ENCODE measurements at regions not wholly inside any gene's neighbourhood (a gene's known extent, or its start where the extent isn't known, plus 50 kb on each side); places are given as distances from the start of the nearest gene placed in this dataset.

- no peak for DNase-seq (ENCODE audit: insufficient read length, low spot score, missing footprints)
- H4K20me1 ChIP-seq (ENCODE audit: insufficient read depth, low read length), result no peaks in the 10 kb centered on the region
Measured at GRCh38 chr19:31676271-31677004, 327.2 kb upstream of the TSHZ3 start.

GRCh38 chr19:31678421-31678820, 329.2 kb upstream of the TSHZ3 start:
- H3K79me2 ChIP-seq (ENCODE audit: insufficient read depth, low read length), result no peaks in the 10 kb centered on the region
- no peaks in the 10 kb centered on the region for H3K36me3 ChIP-seq (ENCODE audit: insufficient read depth, low read length)
- no peak overlapping the region for H3K27ac ChIP-seq (ENCODE audit: low read depth, low read length)
- no peak overlapping the region for H3K4me3 ChIP-seq (ENCODE audit: insufficient read depth, low read length)
- H3K9me3 ChIP-seq (ENCODE audit: low read depth, low read length), result peaks cover 2% of the 10 kb centered on the region
- TF ChIP-seq CTCF (IDR thresholded peaks at IDR 0.05; ENCODE audit: extremely low read depth, low read depth, low read length), result no peak
- H3K4me1 ChIP-seq (ENCODE audit: insufficient read depth, low read length), result peaks cover 10% of the 10 kb centered on the region
- no peaks in the 10 kb centered on the region for H4K20me1 ChIP-seq (ENCODE audit: insufficient read depth, low read length)
- no peak overlapping the region for H3K4me2 ChIP-seq (ENCODE audit: insufficient read depth, low read length)
- H2AFZ ChIP-seq (ENCODE audit: low read length), result no peak overlapping the region
- no peak for DNase-seq (ENCODE audit: insufficient read length, low spot score, missing footprints)
- H3K27me3 ChIP-seq (ENCODE audit: insufficient read depth, low read length), result no peaks in the 10 kb centered on the region

More at GRCh38 chr19:31676271-31677004, 327.2 kb upstream of the TSHZ3 start:
- Histone ChIP-seq H3K27me3 (ENCODE audit: insufficient read depth, low read length) (no peaks in the 10 kb centered on the region), H2AFZ (ENCODE audit: low read length) (no peak overlapping the region), H3K4me1 (ENCODE audit: insufficient read depth, low read length) (peaks cover 10% of the 10 kb centered on the region), H3K36me3 (ENCODE audit: insufficient read depth, low read length) (no peaks in the 10 kb centered on the region), H3K79me2 (ENCODE audit: insufficient read depth, low read length) (no peaks in the 10 kb centered on the region), H3K27ac (ENCODE audit: low read depth, low read length) (no peak overlapping the region), H3K9me3 (ENCODE audit: low read depth, low read length) (no peaks in the 10 kb centered on the region), H3K4me2 (ENCODE audit: insufficient read depth, low read length) (no peak overlapping the region), H3K4me3 (ENCODE audit: insufficient read depth, low read length) (no peak overlapping the region)
- no peak for TF ChIP-seq CTCF (IDR thresholded peaks at IDR 0.05; ENCODE audit: extremely low read depth, low read depth, low read length)

- Histone ChIP-seq H3K9me3 (ENCODE audit: low read depth, low read length) (peaks cover 2% of the 10 kb centered on the region), H3K27me3 (ENCODE audit: insufficient read depth, low read length) (no peaks in the 10 kb centered on the region), H3K36me3 (ENCODE audit: insufficient read depth, low read length) (no peaks in the 10 kb centered on the region), H3K79me2 (ENCODE audit: insufficient read depth, low read length) (no peaks in the 10 kb centered on the region), H4K20me1 (ENCODE audit: insufficient read depth, low read length) (no peaks in the 10 kb centered on the region), H2AFZ (ENCODE audit: low read length) (no peak overlapping the region), H3K4me3 (ENCODE audit: insufficient read depth, low read length) (no peak overlapping the region), H3K4me1 (ENCODE audit: insufficient read depth, low read length) (no peaks in the 10 kb centered on the region), H3K4me2 (ENCODE audit: insufficient read depth, low read length) (no peak overlapping the region), H3K27ac (ENCODE audit: low read depth, low read length) (no peak overlapping the region)
- no peak for DNase-seq (ENCODE audit: insufficient read length, low spot score, missing footprints)
- no peak for TF ChIP-seq CTCF (IDR thresholded peaks at IDR 0.05; ENCODE audit: extremely low read depth, low read depth, low read length)
Measured at GRCh38 chr19:31681121-31681520, 331.9 kb upstream of the TSHZ3 start.

- DNase-seq (ENCODE audit: insufficient read length, low spot score, missing footprints), result no peak
- H3K9me3 ChIP-seq (ENCODE audit: low read depth, low read length), result no peaks in the 10 kb centered on the region
- H3K36me3 ChIP-seq (ENCODE audit: insufficient read depth, low read length), result no peaks in the 10 kb centered on the region
- TF ChIP-seq CTCF (IDR thresholded peaks at IDR 0.05; ENCODE audit: extremely low read depth, low read depth, low read length), result no peak
- no peak overlapping the region for H2AFZ ChIP-seq (ENCODE audit: low read length)
- H3K4me2 ChIP-seq (ENCODE audit: insufficient read depth, low read length), result no peak overlapping the region
- no peak overlapping the region for H3K4me3 ChIP-seq (ENCODE audit: insufficient read depth, low read length)
- H3K27me3 ChIP-seq (ENCODE audit: insufficient read depth, low read length), result no peaks in the 10 kb centered on the region
- no peak overlapping the region for H3K27ac ChIP-seq (ENCODE audit: low read depth, low read length)
- no peaks in the 10 kb centered on the region for H3K4me1 ChIP-seq (ENCODE audit: insufficient read depth, low read length)
- no peaks in the 10 kb centered on the region for H4K20me1 ChIP-seq (ENCODE audit: insufficient read depth, low read length)
- H3K79me2 ChIP-seq (ENCODE audit: insufficient read depth, low read length), result no peaks in the 10 kb centered on the region
Measured at GRCh38 chr19:31693131-31693932, 344.1 kb upstream of the TSHZ3 start.

Data from osteoblast (primary cell).